ENCODE measurements at regions not wholly inside any gene's neighbourhood (a gene's known extent, or its start where the extent isn't known, plus 50 kb on each side); places are given as distances from the start of the nearest gene placed in this dataset.
"Not testable (repeated sequence)": the region's sequence is repeated elsewhere in the genome, so short reads cannot be mapped to it uniquely, and the experiment has no call there.

DNA sequence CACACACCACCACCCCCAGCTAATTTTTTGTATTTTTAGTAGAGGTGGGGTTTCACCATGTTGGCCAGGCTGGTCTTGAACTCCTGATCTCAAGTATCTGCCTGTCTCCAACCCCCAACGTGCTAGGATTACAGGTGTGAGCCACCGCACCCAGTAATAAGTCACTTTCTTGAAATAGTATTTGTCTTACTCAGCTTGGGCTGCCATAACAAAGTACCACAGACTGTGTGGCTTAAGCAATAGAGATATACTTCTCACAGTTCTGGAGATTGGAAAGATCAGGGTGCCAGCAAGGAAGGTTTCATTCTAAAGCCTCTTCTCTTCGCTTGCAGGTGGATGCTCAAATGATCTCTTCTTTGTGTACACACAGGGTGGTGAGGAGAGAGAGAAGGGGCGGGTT lies 99.8 kb downstream of the ARRDC3 start:
- DNase-seq, result no peak

DNA sequence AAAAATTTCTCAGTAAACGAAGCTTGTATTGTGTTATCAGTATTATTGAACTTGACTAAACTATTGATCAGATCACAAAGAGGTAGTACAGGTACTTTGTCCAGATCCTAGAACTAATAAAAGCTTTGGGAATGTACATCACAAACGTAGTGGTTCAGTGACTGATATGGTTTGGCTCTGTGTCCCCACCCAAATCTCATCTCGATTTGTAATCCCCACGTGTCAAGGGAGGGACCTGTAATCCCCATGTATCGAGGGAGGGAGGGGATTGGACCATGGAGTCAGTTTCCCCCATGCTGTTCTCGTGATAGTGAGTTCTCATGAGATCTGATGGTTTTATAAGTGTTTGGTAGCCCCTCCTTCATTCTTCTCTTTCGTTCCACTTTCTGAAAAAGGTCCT lies 100.9 kb downstream of the ARRDC3 start:
- no peak for DNase-seq

DNA sequence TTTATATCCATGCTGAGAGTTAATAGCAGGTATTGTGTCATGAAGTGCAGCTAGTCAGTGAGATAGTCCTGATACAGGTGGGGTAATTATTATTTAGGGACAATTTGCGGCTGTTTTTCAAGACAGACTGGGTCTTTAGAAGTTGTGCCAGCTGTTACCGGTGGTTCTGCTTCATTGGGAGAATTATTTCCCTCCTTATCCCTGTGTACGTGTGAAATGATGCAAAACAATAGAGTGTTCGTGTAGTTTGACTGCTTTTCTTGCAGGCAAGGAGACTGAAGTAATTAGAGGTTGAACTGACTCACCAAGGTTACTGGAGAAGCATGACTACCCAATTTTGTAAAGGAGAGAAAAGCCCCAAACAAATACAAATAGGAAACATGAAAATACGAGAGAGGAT lies 101.7 kb downstream of the ARRDC3 start:
- DNase-seq, result no peak

DNA sequence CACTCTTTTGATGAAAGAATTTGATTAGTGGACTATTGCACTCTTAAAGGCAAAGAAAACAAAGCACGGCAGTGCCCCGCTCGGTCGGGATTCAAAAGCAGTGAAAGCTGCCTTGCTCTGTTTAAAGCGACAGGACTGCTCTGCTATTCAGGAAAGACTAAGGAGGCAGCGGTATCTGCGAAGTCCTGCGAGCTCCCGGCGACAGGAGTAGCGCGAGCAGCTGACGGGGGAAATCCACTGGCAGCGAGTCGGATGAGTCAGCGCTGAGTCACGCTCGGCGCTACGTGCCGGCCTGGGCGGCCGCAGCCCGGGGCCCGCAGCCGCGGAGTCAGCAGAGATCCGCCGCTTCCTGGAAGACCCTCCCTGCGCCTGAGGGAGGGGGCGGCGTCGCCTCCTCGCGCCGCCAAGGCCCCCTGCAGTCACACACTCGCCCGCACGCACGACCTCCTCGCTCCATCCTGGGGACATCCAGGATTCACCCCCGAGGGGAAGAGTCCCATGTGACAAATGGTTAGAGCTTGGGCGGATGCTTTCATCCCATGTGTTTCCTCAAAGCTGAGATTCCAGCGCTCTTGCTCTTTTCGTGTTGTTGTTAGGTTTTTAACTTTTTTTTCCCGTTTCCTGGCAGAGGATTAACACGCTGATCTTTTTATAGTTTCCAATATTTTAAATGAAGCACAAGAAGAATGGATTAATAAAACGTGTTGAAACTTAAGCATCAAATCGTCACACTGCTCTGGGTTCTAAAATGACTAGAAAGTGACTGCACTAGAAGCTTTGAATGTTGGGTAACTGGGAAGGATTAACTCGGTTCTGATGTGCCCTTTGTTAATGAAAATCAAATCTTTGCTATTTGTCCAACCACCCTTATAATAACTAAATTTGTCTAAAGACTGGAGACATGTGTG lies 102.5 kb downstream of the ARRDC3 start:
- peak; percentile 83 for DNase-seq

DNA sequence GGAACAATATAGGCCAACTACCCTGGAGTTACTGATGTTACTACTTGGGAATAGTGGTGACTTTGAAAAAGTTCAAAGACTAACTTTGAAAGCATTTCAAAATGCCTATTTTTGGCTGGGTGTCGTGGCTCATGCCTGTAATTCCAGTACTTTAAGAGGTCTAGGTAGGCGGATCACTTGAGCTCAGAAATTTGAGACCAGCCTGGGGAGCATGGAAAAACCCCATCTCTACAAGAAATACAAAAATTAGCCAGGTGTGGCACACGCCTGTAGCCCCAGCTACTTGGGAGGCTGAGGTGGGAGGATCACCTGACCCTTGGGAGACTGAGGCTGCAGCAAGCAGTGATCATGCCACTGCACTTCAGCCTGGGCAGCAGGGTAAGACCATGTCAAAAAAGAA lies 105.3 kb downstream of the ARRDC3 start:
- DNase-seq, result no peak

DNA sequence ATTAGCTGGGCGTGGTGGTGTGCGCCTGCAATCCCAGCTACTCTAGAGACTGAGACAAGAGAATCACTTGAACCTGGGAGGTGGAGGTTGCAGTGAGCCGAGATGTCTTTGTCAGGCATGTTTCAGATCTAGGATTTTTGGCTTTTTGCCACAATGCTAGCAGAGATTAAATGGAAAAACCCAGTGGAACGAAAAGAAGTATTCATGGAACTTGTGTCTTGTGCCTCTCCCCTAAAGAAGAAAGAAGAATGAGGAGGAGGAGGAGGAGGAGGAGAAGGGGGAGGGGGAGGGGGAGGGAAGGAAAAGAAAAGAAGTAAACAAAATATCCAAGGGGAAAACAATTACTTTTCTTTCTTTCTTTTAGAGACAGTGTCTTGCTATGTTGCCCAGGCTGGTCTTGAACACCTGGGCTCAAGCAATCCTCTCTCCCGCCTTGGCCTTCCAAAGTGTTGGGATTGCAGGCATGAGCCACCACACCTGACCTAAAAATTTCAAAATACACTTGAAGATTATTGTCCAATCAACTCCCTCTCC lies 106.0 kb downstream of the ARRDC3 start:
- DNase-seq, result no peak

DNA sequence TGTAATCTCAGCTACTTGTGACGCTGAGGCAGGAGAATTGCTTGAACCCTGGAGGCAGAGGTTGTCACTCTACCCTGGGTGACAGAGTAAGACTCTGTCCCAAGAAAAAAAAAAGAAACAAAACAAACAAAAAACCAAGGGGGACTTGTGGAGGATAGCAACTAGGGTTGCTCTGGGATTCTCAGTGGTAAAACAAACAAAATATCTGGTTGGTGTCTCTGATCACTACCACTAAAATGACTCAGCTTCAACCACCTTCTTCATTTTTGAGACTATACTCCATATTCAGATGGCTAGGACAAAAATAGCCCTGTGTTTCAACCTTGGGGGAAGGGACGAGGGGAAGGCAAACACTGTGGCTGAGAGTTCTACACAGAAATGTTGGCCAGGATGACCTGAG lies 110.3 kb downstream of the ARRDC3 start:
- DNase-seq, result no peak

DNA sequence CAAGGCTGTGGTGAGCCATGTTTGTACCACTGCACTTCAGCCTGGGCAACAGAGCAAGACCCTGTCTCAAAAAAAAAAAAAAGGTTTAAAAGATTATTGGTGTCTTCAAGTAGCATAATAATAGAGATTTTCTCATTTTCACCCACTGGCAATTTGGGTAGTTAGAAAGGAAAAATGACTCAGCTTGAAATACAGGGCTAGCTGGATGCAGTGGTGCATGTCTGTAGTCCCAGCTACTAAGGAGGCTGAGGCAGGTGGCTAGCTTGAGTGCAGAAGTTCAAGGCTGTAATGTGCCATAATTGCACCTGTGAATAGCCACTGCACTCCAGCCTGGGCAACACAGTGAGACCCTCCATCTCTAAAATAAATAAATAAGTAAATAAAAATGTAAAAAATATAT lies 111.1 kb downstream of the ARRDC3 start:
- no peak for DNase-seq

DNA sequence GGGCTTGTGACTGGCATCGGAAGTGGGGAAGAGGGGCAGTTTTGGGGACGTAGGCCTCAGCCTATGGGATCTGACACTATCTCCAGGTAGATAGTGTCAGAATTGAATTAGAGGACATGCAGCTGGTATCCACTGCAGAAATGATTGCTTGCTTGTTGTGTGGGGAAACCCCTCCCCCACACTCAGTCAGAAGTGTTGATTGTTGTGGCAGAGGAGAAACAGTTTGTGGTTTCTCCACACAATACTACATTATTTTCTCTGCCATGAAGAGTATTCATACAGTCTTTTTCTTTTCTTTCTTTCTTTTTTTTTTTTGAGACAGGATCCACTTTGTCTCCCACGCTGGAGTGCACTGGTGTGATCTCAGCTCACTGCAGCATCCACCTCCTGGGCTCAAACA lies 113.9 kb downstream of the ARRDC3 start:
- no peak for DNase-seq

DNA sequence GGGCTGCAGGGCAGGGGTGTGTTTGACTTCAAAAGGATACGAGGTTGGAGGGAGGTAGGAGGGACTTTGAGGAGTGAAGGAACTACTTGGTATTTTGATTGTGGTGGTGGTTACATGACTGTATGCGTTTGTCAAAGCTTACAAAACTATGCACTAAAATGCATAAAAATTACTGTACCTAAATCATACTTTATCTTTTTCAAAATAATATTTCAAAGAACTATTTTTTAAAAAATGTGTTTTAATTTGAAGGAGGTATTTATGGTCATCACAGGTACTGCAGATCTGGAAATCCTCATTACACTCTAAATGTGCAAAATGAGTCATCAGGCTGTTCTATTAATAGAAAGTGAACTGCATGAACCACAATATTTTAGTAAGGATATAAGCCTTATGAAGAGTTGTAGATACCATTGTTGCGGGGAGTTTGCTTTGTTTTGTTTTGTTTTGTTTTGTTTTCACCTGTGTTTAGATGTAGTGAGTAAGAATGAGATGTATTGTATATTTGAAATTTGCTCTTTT lies 116.9 kb downstream of the ARRDC3 start:
- no peak for DNase-seq

DNA sequence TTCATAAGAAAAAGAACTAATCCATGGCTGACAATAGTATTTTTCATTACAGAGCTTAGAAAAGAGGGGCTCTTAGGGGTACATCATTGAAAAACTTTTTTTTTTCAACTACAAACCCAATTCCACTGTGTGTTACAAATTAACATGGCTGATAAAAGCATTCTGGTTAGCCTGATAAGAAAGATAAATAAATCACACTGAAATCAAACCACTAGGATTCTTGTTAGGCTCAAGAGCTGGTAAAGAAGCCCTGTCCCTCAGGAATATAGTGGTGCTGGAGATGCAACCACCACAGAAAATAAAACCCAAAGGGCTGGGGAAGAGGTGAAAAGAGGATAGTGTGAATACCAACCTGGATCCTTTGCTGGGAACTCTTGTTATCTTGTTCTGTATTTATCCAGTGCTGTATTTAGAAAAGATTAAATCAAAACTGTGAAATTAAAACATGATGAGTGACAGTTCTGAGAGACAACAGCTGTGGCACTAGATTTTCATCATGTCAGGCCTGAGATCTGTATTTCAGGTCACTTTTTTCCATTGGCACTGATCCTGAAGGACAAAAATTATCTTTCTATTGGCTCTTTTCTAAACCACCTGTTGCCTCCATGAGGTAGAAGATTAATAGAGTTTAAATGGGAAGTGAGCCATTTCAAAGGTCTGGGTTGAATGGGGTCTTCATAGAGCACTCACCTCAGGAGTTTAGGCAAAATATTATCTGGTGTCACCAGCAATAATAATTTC lies 118.6 kb downstream of the ARRDC3 start:
- no peak for DNase-seq

DNA sequence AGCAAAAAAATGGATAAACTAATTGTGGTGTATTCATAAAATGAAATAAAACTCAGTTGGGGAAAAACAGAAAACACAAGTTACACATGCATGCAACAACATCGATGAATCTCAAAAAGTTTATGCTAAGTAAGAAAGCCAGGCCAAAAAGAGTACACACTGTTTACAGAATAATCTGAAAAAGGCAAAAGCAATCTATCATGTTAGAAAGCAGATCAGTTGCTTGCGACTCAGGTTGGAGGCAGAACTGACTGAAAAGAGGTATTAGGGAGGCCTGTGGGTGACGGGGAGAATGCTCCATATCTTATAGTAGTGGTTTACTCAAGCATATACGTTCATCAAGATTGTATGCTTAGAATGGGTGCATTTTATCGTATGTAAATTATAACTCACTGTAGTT lies 119.2 kb downstream of the ARRDC3 start:
- DNase-seq, result no peak

DNA sequence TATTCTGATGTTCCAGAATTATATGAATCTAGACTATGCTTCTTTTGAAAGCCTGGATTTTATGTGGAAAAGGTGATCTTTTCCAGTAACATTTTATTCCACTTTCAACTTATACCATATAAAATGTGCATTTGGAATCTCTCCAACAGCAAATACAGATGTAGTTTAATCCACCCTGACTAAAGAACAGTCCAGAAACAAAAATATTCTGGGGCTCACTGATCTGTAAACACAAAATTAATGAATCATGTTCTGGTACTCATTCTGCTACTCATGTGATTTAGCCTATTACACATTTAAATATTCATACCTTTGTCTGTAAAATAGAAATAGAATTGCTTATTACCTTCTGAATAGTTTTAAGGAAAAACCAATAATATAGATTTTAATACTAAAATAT lies 125.8 kb downstream of the ARRDC3 start:
- no peak for DNase-seq

DNA sequence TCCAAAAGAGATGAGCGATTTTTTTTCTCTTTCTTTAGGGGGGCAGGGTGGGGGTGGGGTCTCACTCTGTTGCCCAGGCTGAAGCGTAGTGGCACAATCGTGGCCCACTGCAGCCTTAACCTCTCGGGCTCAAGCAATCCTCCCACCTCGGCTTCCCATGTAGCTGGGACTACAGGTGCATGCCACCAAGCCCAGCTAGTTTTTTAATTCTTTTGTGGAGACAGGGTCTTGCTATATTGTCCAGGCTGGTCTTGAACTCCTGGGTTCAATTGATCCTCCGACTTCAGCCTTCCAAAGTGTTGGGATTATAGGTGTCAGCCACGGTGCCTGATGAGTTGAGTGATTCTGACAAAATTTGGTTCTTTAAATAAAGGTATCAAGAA lies 127.0 kb downstream of the ARRDC3 start:
- no peak for DNase-seq

DNA sequence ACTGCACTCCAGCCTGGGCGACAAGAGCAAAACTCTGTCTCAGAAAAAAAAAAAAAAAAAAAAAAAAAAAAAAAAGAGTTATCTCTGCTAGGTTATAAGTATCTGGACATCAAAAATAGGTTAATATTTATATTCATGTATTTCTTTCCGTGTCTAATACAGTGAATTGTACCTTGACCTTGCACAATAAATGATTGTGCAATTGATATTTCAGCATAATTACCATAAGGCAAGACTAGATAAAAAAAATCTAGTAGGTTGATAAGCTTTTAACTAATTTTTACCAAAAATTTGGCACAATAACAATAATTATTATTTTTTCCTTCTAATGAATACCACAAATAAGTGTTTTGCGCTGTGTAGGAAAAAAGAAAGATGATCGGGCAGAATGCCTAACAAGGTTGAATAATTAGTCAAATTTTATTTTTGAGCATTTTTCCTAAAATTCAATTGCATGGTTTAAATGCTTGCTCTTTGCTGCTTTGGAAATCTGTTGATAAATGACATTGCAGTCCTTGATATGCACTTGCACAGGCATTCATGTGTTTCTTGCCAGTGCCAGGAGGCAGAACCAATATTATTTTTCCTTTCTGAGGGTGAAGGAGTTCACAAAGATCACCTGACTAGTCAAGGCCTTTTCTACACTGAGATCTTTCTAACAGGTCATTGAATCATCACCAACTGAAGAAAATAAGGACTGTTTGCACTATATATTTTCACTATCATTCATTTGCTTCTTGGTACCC lies 127.5 kb downstream of the ARRDC3 start:
- no peak for DNase-seq

DNA sequence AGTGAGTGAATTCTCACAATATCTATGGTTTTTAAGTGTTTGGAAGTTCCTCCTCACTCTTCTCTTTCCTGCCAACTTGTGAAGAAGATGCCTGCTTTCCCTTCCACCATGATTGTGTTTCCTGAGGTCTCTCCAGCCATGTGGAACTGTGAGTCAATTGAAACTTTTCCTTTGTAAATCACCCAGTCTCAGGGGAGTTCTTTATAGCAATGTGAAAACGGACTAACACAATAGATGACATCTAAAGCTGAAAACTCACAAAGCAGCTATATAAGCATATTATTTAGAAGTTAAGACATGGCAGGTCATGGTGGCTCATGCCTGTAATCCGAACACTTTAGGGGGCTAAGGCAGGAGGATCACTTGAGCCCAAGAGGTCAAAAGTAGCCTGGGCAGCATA lies 130.2 kb downstream of the ARRDC3 start:
- no peak for DNase-seq

DNA sequence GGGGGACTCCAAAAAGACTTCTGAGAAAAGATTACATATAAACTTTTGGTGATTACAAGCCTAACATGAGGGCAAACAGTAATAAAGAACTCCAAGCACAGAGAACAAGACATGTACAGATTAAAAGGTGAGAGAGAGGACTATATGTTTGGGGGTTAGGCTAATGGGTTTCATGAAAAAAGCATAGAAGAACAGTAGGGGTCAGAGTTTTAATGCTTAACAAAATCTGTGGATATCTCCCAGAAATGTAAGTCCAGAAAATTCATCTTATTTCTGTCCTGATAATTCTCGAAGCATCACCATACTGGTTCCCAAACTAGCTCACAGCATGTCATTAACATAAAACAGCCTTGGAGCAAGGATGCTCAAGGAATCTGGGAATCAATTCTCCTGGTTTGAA lies 137.2 kb downstream of the ARRDC3 start:
- DNase-seq, result no peak

DNA sequence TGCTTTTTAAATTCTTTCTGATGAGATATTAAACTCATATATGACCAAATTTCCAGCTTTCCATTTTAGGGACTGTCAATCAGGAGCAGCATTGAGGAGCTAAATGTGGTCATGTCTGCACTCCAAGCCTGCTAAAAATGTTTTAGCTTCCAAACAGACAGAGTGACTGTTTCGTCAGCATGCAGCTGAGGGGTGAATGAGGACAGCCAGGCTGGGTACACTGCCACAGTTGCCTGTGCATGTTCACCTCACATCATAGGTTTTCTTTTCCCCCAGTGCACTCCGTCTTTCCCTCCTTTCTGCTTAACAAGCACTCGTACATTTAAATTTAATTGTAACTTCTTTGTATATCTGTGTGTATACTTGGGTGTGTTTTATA lies 138.1 kb downstream of the ARRDC3 start:
- no peak for DNase-seq

DNA sequence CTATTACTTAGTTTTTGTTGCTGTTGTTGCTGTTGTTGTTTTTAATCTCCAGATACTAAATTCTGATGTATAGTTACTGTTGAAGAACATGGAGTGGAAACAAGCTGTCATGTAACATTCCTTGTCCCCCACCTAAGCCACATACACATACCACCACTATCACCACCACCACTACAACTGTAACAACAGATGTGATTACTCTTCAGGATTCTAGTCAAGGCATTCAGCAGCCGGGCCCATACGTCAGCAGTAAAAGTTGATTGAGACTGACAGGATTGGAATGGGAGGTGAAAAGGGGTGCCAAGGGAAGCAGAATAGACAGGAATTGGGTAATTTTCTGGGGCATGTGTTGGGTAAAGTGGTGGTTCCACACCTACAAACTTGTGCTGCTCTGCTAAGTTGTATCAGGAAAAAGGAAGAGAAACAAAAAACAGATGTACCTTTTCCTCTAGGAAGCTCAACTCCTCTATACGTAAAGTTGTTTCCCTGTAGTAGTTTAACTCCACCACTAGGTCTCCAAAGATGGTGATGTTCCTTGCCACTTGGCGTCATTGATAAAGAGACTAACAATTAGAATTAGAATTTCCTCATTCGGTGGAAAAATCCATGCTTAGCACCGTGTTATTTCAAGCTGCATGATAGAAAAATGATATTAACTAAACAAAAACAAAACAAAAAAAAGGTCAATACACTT lies 138.6 kb downstream of the ARRDC3 start:
- no peak for DNase-seq

DNA sequence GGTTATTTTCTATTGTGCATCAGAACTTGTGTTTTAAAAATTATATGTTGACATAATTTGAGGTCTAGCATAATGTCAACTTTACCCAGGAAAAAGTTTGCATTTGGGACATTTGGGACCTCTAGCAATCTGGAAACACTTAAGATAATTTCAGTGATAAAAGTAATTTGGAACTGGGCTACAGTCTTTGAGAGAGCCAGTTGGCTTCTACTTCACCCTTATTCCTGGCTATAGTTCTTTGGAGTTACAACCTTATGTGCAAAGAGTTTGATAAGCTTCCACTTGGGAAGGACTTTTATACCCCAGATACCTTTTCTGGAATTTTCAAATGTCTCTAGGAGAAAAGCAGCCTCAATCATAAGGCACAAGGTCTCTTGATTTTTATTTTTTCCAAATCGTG lies 139.3 kb downstream of the ARRDC3 start:
- no peak for DNase-seq

DNA sequence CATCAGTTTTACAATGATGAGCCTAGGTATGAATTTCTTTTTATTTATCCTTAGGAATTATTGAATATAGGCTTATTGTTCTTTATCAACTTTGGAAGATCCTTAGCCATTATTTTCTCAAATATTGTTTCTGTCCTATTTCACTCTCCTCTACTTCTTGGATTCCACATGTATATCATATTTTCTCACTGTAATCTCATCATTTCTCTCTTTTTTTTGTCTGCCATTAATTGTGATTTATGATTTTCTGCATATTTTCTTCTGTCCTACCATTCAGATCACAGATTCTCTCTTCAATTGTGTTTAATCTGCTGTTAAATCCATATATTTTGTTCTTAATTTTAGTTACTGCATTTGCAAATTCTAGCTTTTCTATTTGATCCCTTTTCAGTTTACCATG lies 139.8 kb downstream of the ARRDC3 start:
- no peak for DNase-seq

DNA sequence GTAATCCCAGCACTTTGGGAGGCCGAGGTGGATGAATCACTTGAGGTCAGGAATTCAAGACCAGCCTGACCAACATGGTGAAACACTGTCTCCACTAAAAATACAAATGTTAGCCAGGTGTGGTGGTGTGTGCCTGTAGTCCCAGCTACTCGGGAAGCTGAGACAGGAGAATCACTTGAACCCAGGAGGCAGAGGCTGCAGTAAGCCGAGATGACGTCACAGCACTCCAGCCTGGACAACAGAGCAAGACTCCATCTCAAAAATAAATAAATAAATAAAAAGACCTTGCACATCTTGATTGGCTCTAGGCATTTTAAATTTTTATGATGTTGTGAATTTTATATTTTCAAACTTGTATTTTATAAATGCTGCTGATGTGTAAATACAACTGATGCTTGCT lies 141.7 kb downstream of the ARRDC3 start:
- DNase-seq, result not testable (repeated sequence)

DNA sequence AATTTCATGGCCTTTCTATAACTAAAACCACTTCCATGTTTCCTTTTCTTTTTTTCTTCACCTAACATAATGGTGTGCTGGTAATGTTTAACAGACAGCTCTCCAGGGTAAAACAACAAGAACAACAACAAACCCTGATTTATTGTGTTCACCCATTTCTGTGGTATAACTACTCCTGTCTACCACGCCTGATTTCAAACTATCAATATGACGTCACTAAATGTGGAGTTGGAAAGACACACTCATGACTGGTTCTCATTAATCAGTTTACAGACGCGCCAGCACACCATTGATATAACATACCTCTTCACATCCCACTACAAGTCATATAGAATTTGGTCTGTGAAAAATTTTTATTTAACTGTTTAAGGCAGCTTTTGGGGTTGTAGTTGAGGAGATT lies 142.9 kb downstream of the ARRDC3 start:
- no peak for DNase-seq
